Erythroblast (primary cell): ENCODE measurements at regions not wholly inside any gene's neighbourhood (a gene's known extent, or its start where the extent isn't known, plus 50 kb on each side); places are given as distances from the start of the nearest gene placed in this dataset.

Source experiments
- GATA1 ChIP-seq: IDR thresholded peaks from 2 replicates; pipeline ENCODE4 v1.6.1; 2011; ENCODE audit warnings: low read depth, mild to moderate bottlenecking, control low read depth, low read length, moderate library complexity
- POLR2A ChIP-seq: IDR thresholded peaks from 2 replicates; pipeline ENCODE4 v1.6.1; 2011; ENCODE audit warnings: mild to moderate bottlenecking, low read length

GRCh38 chr12:17416748-17417147 lies 673.2 kb downstream of the RERGL start:
- no peak for TF ChIP-seq POLR2A
- no peak for TF ChIP-seq GATA1
